ENCODE measurements at regions not wholly inside any gene's neighbourhood (a gene's known extent, or its start where the extent isn't known, plus 50 kb on each side); places are given as distances from the start of the nearest gene placed in this dataset.

DNA sequence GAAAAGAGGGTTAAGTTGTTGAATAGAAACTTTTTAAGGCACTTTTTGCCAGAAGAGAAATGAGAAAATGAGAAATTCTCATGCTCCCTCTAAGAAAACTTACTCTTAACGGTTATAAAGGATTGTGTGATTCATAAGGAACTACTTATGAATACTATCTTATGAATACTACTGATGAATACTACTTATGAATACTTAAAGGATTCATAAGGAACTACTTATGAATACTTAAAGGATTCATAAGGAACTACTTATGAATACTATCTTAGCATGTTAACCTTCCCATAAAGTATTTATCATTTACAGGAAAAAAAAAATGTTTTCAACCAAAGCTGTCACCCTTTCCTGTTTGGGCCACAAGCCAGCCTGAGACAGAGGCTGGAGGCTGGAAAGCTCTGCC lies 53.1 kb upstream of the UCN3 start:
- no peak for DNase-seq

DNA sequence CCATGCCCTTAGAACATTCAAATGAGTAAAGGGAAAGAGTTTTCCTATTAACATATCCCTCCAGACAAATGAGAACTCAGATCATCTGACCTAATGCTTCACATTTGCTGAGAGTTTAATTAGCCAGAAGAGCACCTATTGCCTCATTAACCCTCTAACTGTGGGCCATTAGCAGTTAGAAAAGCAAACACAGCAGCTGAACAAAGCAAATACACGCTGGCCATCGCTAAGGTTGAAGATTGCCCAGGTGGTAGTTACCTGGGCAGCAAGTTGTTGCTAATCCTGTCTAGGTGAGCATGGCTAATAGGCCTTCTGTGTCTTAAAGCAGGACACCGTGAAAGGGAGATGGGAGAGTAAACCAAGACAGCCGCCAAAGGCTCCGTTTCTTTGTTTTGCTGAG lies 49.9 kb upstream of the UCN3 start:
- no peak for DNase-seq

Measured in SW 1271 (cell line).